ENCODE measurements at regions not wholly inside any gene's neighbourhood (a gene's known extent, or its start where the extent isn't known, plus 50 kb on each side); places are given as distances from the start of the nearest gene placed in this dataset.

DNA sequence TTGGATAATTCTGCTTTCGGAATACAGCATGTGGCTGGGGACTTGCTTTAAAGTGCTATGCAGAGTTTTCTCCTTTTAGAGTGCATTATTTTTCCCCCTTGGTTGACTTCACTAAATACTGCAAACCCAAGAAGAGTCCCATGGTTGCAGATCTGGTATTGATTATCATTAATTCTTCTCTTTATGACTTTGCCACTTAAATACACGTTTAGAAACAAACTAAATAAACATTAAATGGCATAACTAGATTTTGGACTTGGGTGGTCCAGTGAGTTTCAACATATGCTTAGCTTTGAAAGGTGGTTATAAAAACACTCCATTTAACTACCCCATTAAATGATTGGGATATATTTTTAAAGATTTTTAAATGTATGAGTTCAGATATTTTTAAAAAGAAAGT is 279.2 kb downstream of the SOX4 start:
- no peak for TF ChIP-seq EZH2 (IDR thresholded peaks at IDR 0.05; ENCODE audit: borderline replicate concordance, low read length)
- TF ChIP-seq, protein P1, sequence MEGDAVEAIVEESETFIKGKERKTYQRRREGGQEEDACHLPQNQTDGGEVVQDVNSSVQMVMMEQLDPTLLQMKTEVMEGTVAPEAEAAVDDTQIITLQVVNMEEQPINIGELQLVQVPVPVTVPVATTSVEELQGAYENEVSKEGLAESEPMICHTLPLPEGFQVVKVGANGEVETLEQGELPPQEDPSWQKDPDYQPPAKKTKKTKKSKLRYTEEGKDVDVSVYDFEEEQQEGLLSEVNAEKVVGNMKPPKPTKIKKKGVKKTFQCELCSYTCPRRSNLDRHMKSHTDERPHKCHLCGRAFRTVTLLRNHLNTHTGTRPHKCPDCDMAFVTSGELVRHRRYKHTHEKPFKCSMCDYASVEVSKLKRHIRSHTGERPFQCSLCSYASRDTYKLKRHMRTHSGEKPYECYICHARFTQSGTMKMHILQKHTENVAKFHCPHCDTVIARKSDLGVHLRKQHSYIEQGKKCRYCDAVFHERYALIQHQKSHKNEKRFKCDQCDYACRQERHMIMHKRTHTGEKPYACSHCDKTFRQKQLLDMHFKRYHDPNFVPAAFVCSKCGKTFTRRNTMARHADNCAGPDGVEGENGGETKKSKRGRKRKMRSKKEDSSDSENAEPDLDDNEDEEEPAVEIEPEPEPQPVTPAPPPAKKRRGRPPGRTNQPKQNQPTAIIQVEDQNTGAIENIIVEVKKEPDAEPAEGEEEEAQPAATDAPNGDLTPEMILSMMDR (IDR thresholded peaks at IDR 0.05; ENCODE audit: low read length), result no peak

Measured in OCI-LY1 (cell line).